OCI-LY7 (cell line): ENCODE measurements at regions not wholly inside any gene's neighbourhood (a gene's known extent, or its start where the extent isn't known, plus 50 kb on each side); places are given as distances from the start of the nearest gene placed in this dataset.
"Not testable (repeated sequence)": the region's sequence is repeated elsewhere in the genome, so short reads cannot be mapped to it uniquely, and the experiment has no call there.

Source experiments
- BruUV-seq: library from RNA; stranded (reverse); fragments of 400-500 nt; replicated peaks from 2 replicates; lab custom pipeline; 2021; lab: Mats Ljungman, UMichigan
- CTCF ChIA-PET: fragments of 300-600 bp; sonication (Branson Sonifier 250); formaldehyde crosslinking; loops from one replicate; lab custom pipeline; 2022; ENCODE audit warnings: antibody characterized with exemption; ENCODE audit not compliant: unreplicated experiment; lab: Charles Lee
- POLR2A ChIA-PET: fragments of 300-600 bp; sonication (Branson Sonifier 250); formaldehyde crosslinking; loops from one replicate; lab custom pipeline; 2022; ENCODE audit warnings: antibody characterized with exemption; lab: Charles Lee
- DNase-seq: peaks from one replicate; pipeline ENCODE4 v3.0.0-alpha.2; 2015; ENCODE audit warnings: low spot score
- H2AFZ ChIP-seq: fragments of 200-600 bp; sonication (generic), shearing (Covaris generic); 2 replicates; pipeline ENCODE4 v1.6.1; 2014; ENCODE audit warnings: mild to moderate bottlenecking, antibody characterized with exemption, low read length, moderate library complexity
- H3K27ac ChIP-seq: fragments of 200-600 bp; sonication (generic); 2 replicates; pipeline ENCODE4 v1.5.1; 2014; ENCODE audit warnings: mixed run types, low read depth, mild to moderate bottlenecking, moderate library complexity, low read length, inconsistent platforms; ENCODE audit not compliant: poor library complexity, severe bottlenecking
- H3K36me3 ChIP-seq: fragments of 200-600 bp; sonication (generic); 2 replicates; pipeline ENCODE4 v1.6.1; 2014; ENCODE audit warnings: mild to moderate bottlenecking, antibody characterized with exemption, low read length, moderate library complexity, mixed read lengths; ENCODE audit not compliant: insufficient read depth
- H3K4me1 ChIP-seq: fragments of 200-600 bp; sonication (generic); 2 replicates; pipeline ENCODE4 v1.5.1; 2014; ENCODE audit warnings: mild to moderate bottlenecking, low read length; ENCODE audit not compliant: insufficient read depth, poor library complexity, severe bottlenecking
- H3K4me2 ChIP-seq: fragments of 200-600 bp; sonication (generic); 2 replicates; pipeline ENCODE4 v1.6.1; 2014; ENCODE audit warnings: mild to moderate bottlenecking, low read length
- H3K4me3 ChIP-seq: fragments of 200-600 bp; sonication (generic); 2 replicates; pipeline ENCODE4 v1.5.1; 2014; ENCODE audit warnings: mild to moderate bottlenecking, low read depth, low read length; ENCODE audit not compliant: poor library complexity, severe bottlenecking
- H3K79me2 ChIP-seq: fragments of 200-600 bp; sonication (generic); 2 replicates; pipeline ENCODE4 v1.6.1; 2016; ENCODE audit warnings: low read depth, mild to moderate bottlenecking, low read length, moderate library complexity, mixed read lengths; ENCODE audit not compliant: insufficient read depth
- H3K9me2 ChIP-seq: fragments of 200-600 bp; sonication (generic); 2 replicates; pipeline ENCODE4 v1.6.1; 2016; ENCODE audit warnings: mild to moderate bottlenecking, low read length, mixed read lengths; ENCODE audit not compliant: insufficient read depth
- H3K9me3 ChIP-seq: fragments of 200-600 bp; sonication (generic); 2 replicates; pipeline ENCODE4 v1.6.1; 2014; ENCODE audit warnings: mild to moderate bottlenecking, mixed run types, low read length, mixed read lengths
- H4K20me1 ChIP-seq: fragments of 200-600 bp; sonication (generic); 2 replicates; pipeline ENCODE4 v1.6.1; 2014; ENCODE audit warnings: mild to moderate bottlenecking, antibody characterized with exemption, low read length, moderate library complexity, mixed read lengths; ENCODE audit not compliant: insufficient read depth
- CTCF ChIP-seq: fragments of 200-600 bp; sonication (generic); conservative IDR thresholded peaks from 2 replicates; pipeline ENCODE4 v1.5.1; 2014; ENCODE audit warnings: mild to moderate bottlenecking, antibody characterized with exemption, low read length, moderate library complexity, mixed read lengths
- EZH2phosphoT487 ChIP-seq: fragments of 200-600 bp; sonication (generic); IDR thresholded peaks from 2 replicates; pipeline ENCODE4 v1.6.1; 2018; ENCODE audit warnings: low read depth, borderline replicate concordance, mild to moderate bottlenecking, mixed run types, antibody characterized with exemption, low read length, moderate library complexity, mixed read lengths
- intact Hi-C: fragments of 100-400 bp; cut with micrococcal nuclease; formaldehyde crosslinking; loops from one replicate; pipeline ENCODE4 v1.10.0; 2022; ENCODE audit not compliant: unreplicated experiment

GRCh38 chr2:47964277-47964676 lies 58.0 kb upstream of the FBXO11 start:
- Histone ChIP-seq H3K9me3 (no peaks in the 10 kb centered on the region), H3K27ac (no peak overlapping the region), H3K9me2 (no peaks in the 10 kb centered on the region), H3K4me2 (no peak overlapping the region), H3K36me3 (no peaks in the 10 kb centered on the region), H3K4me3 (no peak overlapping the region), H4K20me1 (no peaks in the 10 kb centered on the region), H2AFZ (no peak overlapping the region), H3K79me2 (no peaks in the 10 kb centered on the region), H3K4me1 (no peaks in the 10 kb centered on the region)
- TF ChIP-seq EZH2phosphoT487, result no peak
- no peak for TF ChIP-seq CTCF
- intact Hi-C loops, result no loop called here
- ChIA-PET CTCF (no interaction called here), POLR2A (no interaction called here)
- DNase-seq, result no peak
- BruUV-seq, result no TSS peak

- intact Hi-C loops, result no loop called here
- CTCF ChIA-PET, result no interaction called here
Measured at GRCh38 chr2:47964722-47965434, 58.6 kb upstream of the FBXO11 start.

GRCh38 chr2:47976728-47977127 lies 70.4 kb upstream of the FBXO11 start:
- not testable (repeated sequence) for BruUV-seq

More at GRCh38 chr2:47964722-47965434, 58.6 kb upstream of the FBXO11 start:
- no peak overlapping the region for H2AFZ ChIP-seq
- H3K4me2 ChIP-seq, result no peak overlapping the region
- no peaks in the 10 kb centered on the region for H4K20me1 ChIP-seq
- BruUV-seq, result no TSS peak
- H3K79me2 ChIP-seq, result no peaks in the 10 kb centered on the region
- H3K27ac ChIP-seq, result no peak overlapping the region
- H3K9me2 ChIP-seq, result no peaks in the 10 kb centered on the region
- no peaks in the 10 kb centered on the region for H3K36me3 ChIP-seq
- no peak for DNase-seq
- no peaks in the 10 kb centered on the region for H3K9me3 ChIP-seq
- no peaks in the 10 kb centered on the region for H3K4me1 ChIP-seq
- no peak for TF ChIP-seq EZH2phosphoT487
- TF ChIP-seq CTCF, result no peak
- POLR2A ChIA-PET, result no interaction called here
- H3K4me3 ChIP-seq, result no peak overlapping the region

More at GRCh38 chr2:47976728-47977127, 70.4 kb upstream of the FBXO11 start:
- H3K79me2 ChIP-seq, H2AFZ ChIP-seq, H3K4me3 ChIP-seq, DNase-seq, H4K20me1 ChIP-seq, H3K36me3 ChIP-seq, H3K9me3 ChIP-seq, H3K27ac ChIP-seq, CTCF ChIA-PET, H3K4me2 ChIP-seq, intact Hi-C loops, H3K9me2 ChIP-seq, H3K4me1 ChIP-seq: not testable (repeated sequence)
- POLR2A ChIA-PET, result interaction anchor here (0.7 kb wide), 1 partner anchor 283 kb away, joined by 4 read pairs; no protein-coding TSS in a partner anchor
